GM12878 (cell line): ENCODE measurements at regions not wholly inside any gene's neighbourhood (a gene's known extent, or its start where the extent isn't known, plus 50 kb on each side); places are given as distances from the start of the nearest gene placed in this dataset.

Experiments
- CHD1 ChIP-seq: IDR thresholded peaks from 2 replicates; pipeline ENCODE4 v1.6.1; 2012; ENCODE audit warnings: low read depth, low read length, improper control_type of control experiment
- MTA2 ChIP-seq: fragments of 450-650 bp; IDR thresholded peaks from 2 replicates; pipeline ENCODE4 v1.6.1; 2016; ENCODE audit warnings: low read depth, mild to moderate bottlenecking, moderate library complexity
- NFYB ChIP-seq: IDR thresholded peaks from 2 replicates; pipeline ENCODE4 v1.6.1; 2011; ENCODE audit warnings: low read depth, mild to moderate bottlenecking, low read length, improper control_type of control experiment, moderate library complexity; ENCODE audit not compliant: insufficient read depth
- POU2F2 ChIP-seq: IDR thresholded peaks from 3 replicates; pipeline ENCODE4 v1.6.1; 2011; ENCODE audit warnings: low read depth, mild to moderate bottlenecking, low read length, borderline replicate concordance
- SMAD1 ChIP-seq: fragments of 450-650 bp; IDR thresholded peaks from 2 replicates; pipeline ENCODE4 v1.6.1; 2018; ENCODE audit warnings: mild to moderate bottlenecking, low read depth; ENCODE audit not compliant: partially characterized antibody
- SREBF1 ChIP-seq: IDR thresholded peaks from 2 replicates; pipeline ENCODE4 v1.6.1; 2012; ENCODE audit warnings: mild to moderate bottlenecking, low read length
- SUZ12 ChIP-seq: fragments of 200-600 bp; sonication (generic); IDR thresholded peaks from one replicate; pipeline ENCODE4 v1.6.1; 2018; ENCODE audit warnings: antibody characterized with exemption, mild to moderate bottlenecking; ENCODE audit not compliant: unreplicated experiment
- WRNIP1 ChIP-seq: IDR thresholded peaks from 2 replicates; pipeline ENCODE4 v1.6.1; 2011; ENCODE audit warnings: low read depth, low read length, improper control_type of control experiment, borderline replicate concordance
- YY1 ChIP-seq: IDR thresholded peaks from 2 replicates; pipeline ENCODE4 v1.6.1; 2011; ENCODE audit warnings: low read depth, mild to moderate bottlenecking, low read length
- TF ChIP-seq, protein P1 (sequence below), 3 experiments: IDR thresholded peaks in 2 of 3; conservative IDR thresholded peaks in 1 of 3; 2 replicates each; pipeline ENCODE4 v1.5.1; 2011; ENCODE audit warnings: low read depth in 3 of 3, low read length in 3 of 3, mild to moderate bottlenecking in 3 of 3, control low read depth in 2 of 3, moderate library complexity in 2 of 3, inconsistent platforms in 1 of 3, mixed read lengths in 1 of 3; ENCODE audit not compliant: control insufficient read depth in 2 of 3, insufficient read depth in 1 of 3; ENCODE audit errors: extremely low read depth in 1 of 3
- TF ChIP-seq, protein P2 (sequence below): fragments of 450-650 bp; IDR thresholded peaks from 2 replicates; pipeline ENCODE4 v1.6.1; 2016; ENCODE audit warnings: mild to moderate bottlenecking, moderate library complexity, borderline replicate concordance
- TF ChIP-seq, protein P3 (sequence below): fragments of 150-350 bp; IDR thresholded peaks from 2 replicates; pipeline ENCODE4 v1.6.1; 2016; ENCODE audit warnings: low read depth, low read length

DNA sequence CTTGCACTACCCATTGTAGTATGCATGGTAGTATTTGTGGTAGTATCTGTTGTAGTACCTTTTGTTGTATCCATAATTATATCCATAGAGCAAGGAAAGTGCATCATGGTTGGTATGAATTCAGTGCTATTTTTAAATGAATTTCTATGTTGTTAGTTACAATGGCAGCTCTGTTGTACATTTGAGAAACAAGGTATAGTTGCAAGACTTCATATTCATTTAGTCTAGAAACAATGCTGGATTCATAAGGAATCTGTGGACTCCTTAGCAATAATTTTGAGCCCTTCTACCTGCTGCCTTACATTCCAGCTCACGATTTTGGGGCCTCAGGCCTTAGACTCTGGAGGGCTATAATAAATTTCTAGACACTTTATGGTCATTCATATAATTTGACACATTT is 141.8 kb downstream of the FAM43A start (continued):
- TF ChIP-seq, protein P1, sequence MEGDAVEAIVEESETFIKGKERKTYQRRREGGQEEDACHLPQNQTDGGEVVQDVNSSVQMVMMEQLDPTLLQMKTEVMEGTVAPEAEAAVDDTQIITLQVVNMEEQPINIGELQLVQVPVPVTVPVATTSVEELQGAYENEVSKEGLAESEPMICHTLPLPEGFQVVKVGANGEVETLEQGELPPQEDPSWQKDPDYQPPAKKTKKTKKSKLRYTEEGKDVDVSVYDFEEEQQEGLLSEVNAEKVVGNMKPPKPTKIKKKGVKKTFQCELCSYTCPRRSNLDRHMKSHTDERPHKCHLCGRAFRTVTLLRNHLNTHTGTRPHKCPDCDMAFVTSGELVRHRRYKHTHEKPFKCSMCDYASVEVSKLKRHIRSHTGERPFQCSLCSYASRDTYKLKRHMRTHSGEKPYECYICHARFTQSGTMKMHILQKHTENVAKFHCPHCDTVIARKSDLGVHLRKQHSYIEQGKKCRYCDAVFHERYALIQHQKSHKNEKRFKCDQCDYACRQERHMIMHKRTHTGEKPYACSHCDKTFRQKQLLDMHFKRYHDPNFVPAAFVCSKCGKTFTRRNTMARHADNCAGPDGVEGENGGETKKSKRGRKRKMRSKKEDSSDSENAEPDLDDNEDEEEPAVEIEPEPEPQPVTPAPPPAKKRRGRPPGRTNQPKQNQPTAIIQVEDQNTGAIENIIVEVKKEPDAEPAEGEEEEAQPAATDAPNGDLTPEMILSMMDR (IDR thresholded peaks at IDR 0.05 in 2 of 3, conservative IDR thresholded peaks at IDR 0.05 in 1 of 3; ENCODE audit: control insufficient read depth in 2 of 3, extremely low read depth in 1 of 3, insufficient read depth in 1 of 3, low read depth in 3 of 3, low read length in 3 of 3) = no peak
- TF ChIP-seq POU2F2 = no peak
- TF ChIP-seq MTA2 = no peak
- TF ChIP-seq, protein P2, sequence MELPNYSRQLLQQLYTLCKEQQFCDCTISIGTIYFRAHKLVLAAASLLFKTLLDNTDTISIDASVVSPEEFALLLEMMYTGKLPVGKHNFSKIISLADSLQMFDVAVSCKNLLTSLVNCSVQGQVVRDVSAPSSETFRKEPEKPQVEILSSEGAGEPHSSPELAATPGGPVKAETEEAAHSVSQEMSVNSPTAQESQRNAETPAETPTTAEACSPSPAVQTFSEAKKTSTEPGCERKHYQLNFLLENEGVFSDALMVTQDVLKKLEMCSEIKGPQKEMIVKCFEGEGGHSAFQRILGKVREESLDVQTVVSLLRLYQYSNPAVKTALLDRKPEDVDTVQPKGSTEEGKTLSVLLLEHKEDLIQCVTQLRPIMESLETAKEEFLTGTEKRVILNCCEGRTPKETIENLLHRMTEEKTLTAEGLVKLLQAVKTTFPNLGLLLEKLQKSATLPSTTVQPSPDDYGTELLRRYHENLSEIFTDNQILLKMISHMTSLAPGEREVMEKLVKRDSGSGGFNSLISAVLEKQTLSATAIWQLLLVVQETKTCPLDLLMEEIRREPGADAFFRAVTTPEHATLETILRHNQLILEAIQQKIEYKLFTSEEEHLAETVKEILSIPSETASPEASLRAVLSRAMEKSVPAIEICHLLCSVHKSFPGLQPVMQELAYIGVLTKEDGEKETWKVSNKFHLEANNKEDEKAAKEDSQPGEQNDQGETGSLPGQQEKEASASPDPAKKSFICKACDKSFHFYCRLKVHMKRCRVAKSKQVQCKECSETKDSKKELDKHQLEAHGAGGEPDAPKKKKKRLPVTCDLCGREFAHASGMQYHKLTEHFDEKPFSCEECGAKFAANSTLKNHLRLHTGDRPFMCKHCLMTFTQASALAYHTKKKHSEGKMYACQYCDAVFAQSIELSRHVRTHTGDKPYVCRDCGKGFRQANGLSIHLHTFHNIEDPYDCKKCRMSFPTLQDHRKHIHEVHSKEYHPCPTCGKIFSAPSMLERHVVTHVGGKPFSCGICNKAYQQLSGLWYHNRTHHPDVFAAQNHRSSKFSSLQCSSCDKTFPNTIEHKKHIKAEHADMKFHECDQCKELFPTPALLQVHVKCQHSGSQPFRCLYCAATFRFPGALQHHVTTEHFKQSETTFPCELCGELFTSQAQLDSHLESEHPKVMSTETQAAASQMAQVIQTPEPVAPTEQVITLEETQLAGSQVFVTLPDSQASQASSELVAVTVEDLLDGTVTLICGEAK = no peak
- no peak for TF ChIP-seq YY1
- TF ChIP-seq SREBF1 = no peak
- no peak for TF ChIP-seq NFYB
- no peak for TF ChIP-seq CHD1
- TF ChIP-seq SUZ12 = no peak
- TF ChIP-seq, protein P3, sequence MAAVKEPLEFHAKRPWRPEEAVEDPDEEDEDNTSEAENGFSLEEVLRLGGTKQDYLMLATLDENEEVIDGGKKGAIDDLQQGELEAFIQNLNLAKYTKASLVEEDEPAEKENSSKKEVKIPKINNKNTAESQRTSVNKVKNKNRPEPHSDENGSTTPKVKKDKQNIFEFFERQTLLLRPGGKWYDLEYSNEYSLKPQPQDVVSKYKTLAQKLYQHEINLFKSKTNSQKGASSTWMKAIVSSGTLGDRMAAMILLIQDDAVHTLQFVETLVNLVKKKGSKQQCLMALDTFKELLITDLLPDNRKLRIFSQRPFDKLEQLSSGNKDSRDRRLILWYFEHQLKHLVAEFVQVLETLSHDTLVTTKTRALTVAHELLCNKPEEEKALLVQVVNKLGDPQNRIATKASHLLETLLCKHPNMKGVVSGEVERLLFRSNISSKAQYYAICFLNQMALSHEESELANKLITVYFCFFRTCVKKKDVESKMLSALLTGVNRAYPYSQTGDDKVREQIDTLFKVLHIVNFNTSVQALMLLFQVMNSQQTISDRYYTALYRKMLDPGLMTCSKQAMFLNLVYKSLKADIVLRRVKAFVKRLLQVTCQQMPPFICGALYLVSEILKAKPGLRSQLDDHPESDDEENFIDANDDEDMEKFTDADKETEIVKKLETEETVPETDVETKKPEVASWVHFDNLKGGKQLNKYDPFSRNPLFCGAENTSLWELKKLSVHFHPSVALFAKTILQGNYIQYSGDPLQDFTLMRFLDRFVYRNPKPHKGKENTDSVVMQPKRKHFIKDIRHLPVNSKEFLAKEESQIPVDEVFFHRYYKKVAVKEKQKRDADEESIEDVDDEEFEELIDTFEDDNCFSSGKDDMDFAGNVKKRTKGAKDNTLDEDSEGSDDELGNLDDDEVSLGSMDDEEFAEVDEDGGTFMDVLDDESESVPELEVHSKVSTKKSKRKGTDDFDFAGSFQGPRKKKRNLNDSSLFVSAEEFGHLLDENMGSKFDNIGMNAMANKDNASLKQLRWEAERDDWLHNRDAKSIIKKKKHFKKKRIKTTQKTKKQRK = no peak
- no peak for TF ChIP-seq WRNIP1
- TF ChIP-seq SMAD1 = no peak
- TF ChIP-seq, all 136 proteins: peak for 0
